ENCODE measurements at regions not wholly inside any gene's neighbourhood (a gene's known extent, or its start where the extent isn't known, plus 50 kb on each side); places are given as distances from the start of the nearest gene placed in this dataset.
A peak's percentile ranks its signal among the peaks of the same experiment; 100 is the strongest.
"Not testable (repeated sequence)": the region's sequence is repeated elsewhere in the genome, so short reads cannot be mapped to it uniquely, and the experiment has no call there.

DNA sequence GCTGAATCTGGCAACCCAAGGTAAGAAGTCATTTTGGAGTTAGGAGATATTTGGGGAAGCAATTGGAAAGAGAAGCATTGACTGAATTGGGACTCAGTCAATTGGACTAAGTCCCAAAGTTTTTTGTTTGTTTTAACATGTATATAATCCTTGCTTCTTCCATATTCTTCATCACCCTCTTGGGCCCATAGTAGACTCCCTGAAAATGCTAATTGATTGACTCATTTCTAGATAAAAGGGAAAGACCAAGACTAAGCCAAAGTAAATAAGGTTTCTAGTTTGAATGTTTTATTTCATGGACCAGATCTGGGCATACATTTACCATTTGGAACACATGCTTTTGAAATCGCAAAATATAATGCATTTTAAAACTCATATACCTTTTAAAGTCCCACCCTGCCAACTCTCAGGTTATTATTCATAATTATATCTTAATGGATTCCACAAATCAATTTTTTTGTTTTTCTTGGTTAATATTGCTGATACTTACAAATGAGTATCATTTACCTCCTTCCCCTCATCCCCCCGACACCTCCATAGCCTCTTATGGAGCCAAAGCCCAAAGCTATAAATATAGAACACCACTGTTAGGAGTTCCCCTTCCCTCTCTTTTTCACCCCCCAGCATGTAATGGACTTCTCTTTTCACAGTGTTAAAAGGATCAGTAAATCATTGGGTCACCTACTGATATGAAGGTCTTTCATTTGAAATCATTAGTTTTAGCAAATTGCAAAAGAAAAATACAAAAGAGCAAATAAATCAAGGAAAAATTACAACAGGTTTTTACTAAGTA is 674.0 kb upstream of the SOX9 start:
- Histone ChIP-seq H3K9ac (ENCODE audit: control insufficient read depth, extremely low read depth, insufficient read depth, low read length) (no peak overlapping the region), H3K36me3 (ENCODE audit: control insufficient read depth in 2 of 2, extremely low read depth in 1 of 2, insufficient read depth in 2 of 2, low read length in 2 of 2) (no peaks in the 10 kb centered on the region), H3K27ac (ENCODE audit: control insufficient read depth, insufficient read depth, low read length) (peak overlapping the region; percentile 19), H3K9me1 (ENCODE audit: control insufficient read depth, extremely low read depth, insufficient read depth, low read length) (no peaks in the 10 kb centered on the region), H3K4me2 (ENCODE audit: control insufficient read depth, extremely low read depth, insufficient read depth, low read depth, low read length) (no peak overlapping the region), H3K4me3 (ENCODE audit: control insufficient read depth in 2 of 3, extremely low read depth in 1 of 3, insufficient read depth in 2 of 3, low read depth in 1 of 3, low read length in 3 of 3) (no peak overlapping the region), H2AFZ (ENCODE audit: control insufficient read depth, low read length) (no peak overlapping the region), H3K79me2 (ENCODE audit: control insufficient read depth, insufficient read depth, low read length) (no peaks in the 10 kb centered on the region), H3K9me3 (ENCODE audit: control insufficient read depth, low read depth, low read length) (no peaks in the 10 kb centered on the region), H3K27me3 (ENCODE audit: control insufficient read depth, extremely low read depth, insufficient read depth, low read length) (no peaks in the 10 kb centered on the region), H3K4me1 (ENCODE audit: control insufficient read depth, extremely low read depth, insufficient read depth, low read length) (peaks cover 15% of the 10 kb centered on the region), H4K20me1 (ENCODE audit: control insufficient read depth, extremely low read depth, insufficient read depth, low read length) (no peaks in the 10 kb centered on the region)
- FAIRE-seq (no peak), DNase-seq (ENCODE audit: low read depth, low spot score) (no peak)
- TF ChIP-seq, protein P1, sequence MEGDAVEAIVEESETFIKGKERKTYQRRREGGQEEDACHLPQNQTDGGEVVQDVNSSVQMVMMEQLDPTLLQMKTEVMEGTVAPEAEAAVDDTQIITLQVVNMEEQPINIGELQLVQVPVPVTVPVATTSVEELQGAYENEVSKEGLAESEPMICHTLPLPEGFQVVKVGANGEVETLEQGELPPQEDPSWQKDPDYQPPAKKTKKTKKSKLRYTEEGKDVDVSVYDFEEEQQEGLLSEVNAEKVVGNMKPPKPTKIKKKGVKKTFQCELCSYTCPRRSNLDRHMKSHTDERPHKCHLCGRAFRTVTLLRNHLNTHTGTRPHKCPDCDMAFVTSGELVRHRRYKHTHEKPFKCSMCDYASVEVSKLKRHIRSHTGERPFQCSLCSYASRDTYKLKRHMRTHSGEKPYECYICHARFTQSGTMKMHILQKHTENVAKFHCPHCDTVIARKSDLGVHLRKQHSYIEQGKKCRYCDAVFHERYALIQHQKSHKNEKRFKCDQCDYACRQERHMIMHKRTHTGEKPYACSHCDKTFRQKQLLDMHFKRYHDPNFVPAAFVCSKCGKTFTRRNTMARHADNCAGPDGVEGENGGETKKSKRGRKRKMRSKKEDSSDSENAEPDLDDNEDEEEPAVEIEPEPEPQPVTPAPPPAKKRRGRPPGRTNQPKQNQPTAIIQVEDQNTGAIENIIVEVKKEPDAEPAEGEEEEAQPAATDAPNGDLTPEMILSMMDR (optimal IDR thresholded peaks at IDR 0.05 in 1 of 3, IDR thresholded peaks at IDR 0.05 in 1 of 3, conservative IDR thresholded peaks at IDR 0.05 in 1 of 3; ENCODE audit: extremely low read depth in 1 of 3, insufficient read depth in 2 of 3, low read length in 3 of 3): no peak
- TF ChIP-seq EZH2 (IDR thresholded peaks at IDR 0.05; ENCODE audit: low read length): no peak
- dilution Hi-C loops (cut with MboI; ENCODE audit: extremely low pct_ligation_motif_present, low sequenced_read_pairs): no loop called here

DNA sequence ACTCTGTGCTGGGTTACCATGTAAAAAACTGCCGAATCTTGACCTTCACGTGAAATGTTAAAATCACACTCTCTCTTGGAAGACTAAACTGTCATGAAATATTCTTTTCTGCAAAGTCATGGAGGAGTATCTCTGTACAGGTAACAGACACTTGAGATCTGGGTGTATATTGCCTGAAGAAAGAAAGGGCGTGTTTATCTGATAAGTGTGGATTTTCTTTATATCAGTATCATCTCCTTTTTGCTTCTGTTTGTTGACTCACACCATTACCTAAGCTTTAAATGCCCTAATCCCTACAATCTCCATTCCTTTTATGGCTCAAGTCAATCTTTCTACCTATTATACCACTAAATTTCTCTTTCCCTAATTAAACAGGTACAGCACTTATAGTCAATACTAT is 673.2 kb upstream of the SOX9 start:
- dilution Hi-C loops (cut with MboI; ENCODE audit: extremely low pct_ligation_motif_present, low sequenced_read_pairs): no loop called here
- H3K4me1 ChIP-seq (ENCODE audit: control insufficient read depth, extremely low read depth, insufficient read depth, low read length): peaks cover 15% of the 10 kb centered on the region
- peak overlapping the region; percentile 47 for H2AFZ ChIP-seq (ENCODE audit: control insufficient read depth, low read length)
- no peak for TF ChIP-seq EZH2 (IDR thresholded peaks at IDR 0.05; ENCODE audit: low read length)
- TF ChIP-seq, protein P1 (optimal IDR thresholded peaks at IDR 0.05 in 1 of 3, IDR thresholded peaks at IDR 0.05 in 1 of 3, conservative IDR thresholded peaks at IDR 0.05 in 1 of 3; ENCODE audit: extremely low read depth in 1 of 3, insufficient read depth in 2 of 3, low read length in 3 of 3): no peak
- FAIRE-seq: peak; percentile 90
- no peak overlapping the region for H3K27ac ChIP-seq (ENCODE audit: control insufficient read depth, insufficient read depth, low read length)
- H3K4me2 ChIP-seq (ENCODE audit: control insufficient read depth, extremely low read depth, insufficient read depth, low read depth, low read length): peak overlapping the region; percentile 29
- H3K79me2 ChIP-seq (ENCODE audit: control insufficient read depth, insufficient read depth, low read length): no peaks in the 10 kb centered on the region
- no peak overlapping the region for H3K4me3 ChIP-seq (ENCODE audit: control insufficient read depth in 2 of 3, extremely low read depth in 1 of 3, insufficient read depth in 2 of 3, low read depth in 1 of 3, low read length in 3 of 3)
- no peaks in the 10 kb centered on the region for H3K9me3 ChIP-seq (ENCODE audit: control insufficient read depth, low read depth, low read length)
- no peak for DNase-seq (ENCODE audit: low read depth, low spot score)
- no peaks in the 10 kb centered on the region for H3K27me3 ChIP-seq (ENCODE audit: control insufficient read depth, extremely low read depth, insufficient read depth, low read length)
- H4K20me1 ChIP-seq (ENCODE audit: control insufficient read depth, extremely low read depth, insufficient read depth, low read length): no peaks in the 10 kb centered on the region
- H3K36me3 ChIP-seq (ENCODE audit: control insufficient read depth in 2 of 2, extremely low read depth in 1 of 2, insufficient read depth in 2 of 2, low read length in 2 of 2): no peaks in the 10 kb centered on the region
- no peak overlapping the region for H3K9ac ChIP-seq (ENCODE audit: control insufficient read depth, extremely low read depth, insufficient read depth, low read length)
- H3K9me1 ChIP-seq (ENCODE audit: control insufficient read depth, extremely low read depth, insufficient read depth, low read length): no peaks in the 10 kb centered on the region

DNA sequence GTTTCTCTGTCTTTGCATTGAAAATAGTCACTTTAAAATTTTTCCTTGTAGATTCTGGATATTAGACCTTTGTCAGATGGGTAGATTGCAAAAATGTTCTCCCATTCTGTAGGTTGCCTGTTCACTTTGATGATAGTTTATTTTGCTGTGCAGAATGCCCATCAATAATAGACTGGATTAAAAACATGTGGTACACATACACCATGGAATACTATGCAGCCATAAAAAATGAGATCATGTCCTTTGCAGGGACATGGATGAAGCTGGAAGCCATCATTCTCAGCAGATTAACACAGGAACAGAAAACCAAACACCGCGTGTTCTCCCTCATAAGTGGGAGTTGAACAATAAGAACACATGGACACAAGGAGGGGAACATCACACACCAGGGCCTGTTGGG is 670.2 kb upstream of the SOX9 start:
- DNase-seq (ENCODE audit: low read depth, low spot score); H3K27ac ChIP-seq (ENCODE audit: control insufficient read depth, insufficient read depth, low read length); H3K79me2 ChIP-seq (ENCODE audit: control insufficient read depth, insufficient read depth, low read length); dilution Hi-C loops (cut with MboI; ENCODE audit: extremely low pct_ligation_motif_present, low sequenced_read_pairs); H3K9me1 ChIP-seq (ENCODE audit: control insufficient read depth, extremely low read depth, insufficient read depth, low read length); H3K36me3 ChIP-seq (ENCODE audit: control insufficient read depth in 2 of 2, extremely low read depth in 1 of 2, insufficient read depth in 2 of 2, low read length in 2 of 2); FAIRE-seq; H3K4me3 ChIP-seq (ENCODE audit: control insufficient read depth in 2 of 3, extremely low read depth in 1 of 3, insufficient read depth in 2 of 3, low read depth in 1 of 3, low read length in 3 of 3); H4K20me1 ChIP-seq (ENCODE audit: control insufficient read depth, extremely low read depth, insufficient read depth, low read length); H3K9ac ChIP-seq (ENCODE audit: control insufficient read depth, extremely low read depth, insufficient read depth, low read length); H2AFZ ChIP-seq (ENCODE audit: control insufficient read depth, low read length); H3K4me2 ChIP-seq (ENCODE audit: control insufficient read depth, extremely low read depth, insufficient read depth, low read depth, low read length); H3K27me3 ChIP-seq (ENCODE audit: control insufficient read depth, extremely low read depth, insufficient read depth, low read length); H3K9me3 ChIP-seq (ENCODE audit: control insufficient read depth, low read depth, low read length): not testable (repeated sequence)
- peaks cover 15% of the 10 kb centered on the region for H3K4me1 ChIP-seq (ENCODE audit: control insufficient read depth, extremely low read depth, insufficient read depth, low read length)

All from keratinocyte (primary cell).